GM11168 (cell line): ENCODE measurements at regions not wholly inside any gene's neighbourhood (a gene's known extent, or its start where the extent isn't known, plus 50 kb on each side); places are given as distances from the start of the nearest gene placed in this dataset.

Experiments used
- in situ Hi-C: fragments of 300-500 bp; cut with MboI; formaldehyde crosslinking; loops from one replicate; pipeline ENCODE4 v1.12.0; 2022; ENCODE audit warnings: low sequenced_read_pairs; ENCODE audit not compliant: unreplicated experiment

- in situ Hi-C loops, result no loop called here
These were observed 350.8 kb downstream of the DMRT2 start for GRCh38 chr9:1400983-1401382.

- in situ Hi-C loops, result no loop called here
These were observed 354.8 kb downstream of the DMRT2 start for GRCh38 chr9:1404940-1405339.

- in situ Hi-C loops, result no loop called here
These were observed 361.7 kb downstream of the DMRT2 start for GRCh38 chr9:1411826-1412225.

GRCh38 chr9:1414711-1415131, 364.6 kb downstream of the DMRT2 start:
- in situ Hi-C loops, result no loop called here

- in situ Hi-C loops, result no loop called here
These were observed 365.0 kb downstream of the DMRT2 start for GRCh38 chr9:1415146-1415545.

DNA sequence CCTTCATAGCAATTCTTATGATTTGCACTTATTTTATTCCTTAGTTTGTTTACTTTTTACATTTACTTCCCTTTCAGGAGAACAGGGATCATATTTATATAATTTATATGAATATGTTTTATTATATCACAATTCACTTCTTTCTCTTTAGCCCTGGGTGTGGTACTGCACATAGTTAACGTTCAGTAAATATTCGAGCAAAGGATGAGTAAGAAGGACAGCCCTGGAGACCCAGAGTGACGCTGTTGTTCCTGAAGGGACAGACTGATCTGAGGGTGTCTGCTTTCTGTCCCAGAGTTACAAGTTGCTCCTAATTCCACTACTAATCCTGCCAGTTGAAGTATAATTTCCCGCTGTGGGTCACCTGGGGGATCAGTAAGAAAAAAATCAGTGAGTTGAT, 366.1 kb downstream of the DMRT2 start:
- in situ Hi-C loops, result no loop called here

- in situ Hi-C loops, result no loop called here
These were observed 371.3 kb downstream of the DMRT2 start for GRCh38 chr9:1421436-1421835.

- in situ Hi-C loops, result no loop called here
These were observed 377.7 kb downstream of the DMRT2 start for GRCh38 chr9:1427875-1428274.

DNA sequence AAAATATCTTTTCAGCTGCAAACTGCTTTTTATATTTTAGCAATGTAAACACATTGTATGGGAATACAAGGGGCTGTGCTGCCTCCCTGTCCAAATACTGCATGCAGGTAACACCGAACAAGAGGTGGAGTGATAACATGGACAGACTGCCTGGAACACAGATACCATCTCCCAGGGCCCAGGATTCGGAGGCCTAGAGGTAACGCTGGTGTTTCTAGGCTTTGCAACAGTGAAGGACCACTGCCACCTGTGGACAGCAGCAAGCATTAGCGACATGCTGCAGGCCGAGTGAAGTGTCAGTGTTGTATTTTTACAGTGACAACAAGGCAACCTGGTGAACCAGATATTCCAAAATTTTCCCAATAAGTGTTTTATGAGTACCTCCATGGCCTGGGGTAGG, 379.1 kb downstream of the DMRT2 start:
- in situ Hi-C loops, result no loop called here

DNA sequence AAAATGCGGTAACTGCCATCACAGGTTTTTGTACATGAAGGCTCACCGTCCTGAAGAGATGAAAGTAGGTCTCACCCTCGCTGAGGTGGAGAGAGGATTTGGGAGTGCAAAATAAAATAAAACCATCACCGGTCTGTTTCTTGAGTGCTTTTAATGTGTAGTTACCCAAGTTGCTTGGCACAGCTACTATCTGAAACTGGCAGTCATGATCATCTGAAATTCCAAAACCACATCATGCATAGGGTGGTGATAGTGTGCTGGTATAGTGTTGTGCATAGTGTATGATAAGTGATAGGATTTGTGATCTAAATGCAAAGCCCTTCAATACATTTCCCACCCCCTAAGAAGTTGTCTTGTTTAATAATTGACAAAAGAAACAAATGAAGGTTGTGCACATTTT, 381.3 kb downstream of the DMRT2 start:
- in situ Hi-C loops, result no loop called here

DNA sequence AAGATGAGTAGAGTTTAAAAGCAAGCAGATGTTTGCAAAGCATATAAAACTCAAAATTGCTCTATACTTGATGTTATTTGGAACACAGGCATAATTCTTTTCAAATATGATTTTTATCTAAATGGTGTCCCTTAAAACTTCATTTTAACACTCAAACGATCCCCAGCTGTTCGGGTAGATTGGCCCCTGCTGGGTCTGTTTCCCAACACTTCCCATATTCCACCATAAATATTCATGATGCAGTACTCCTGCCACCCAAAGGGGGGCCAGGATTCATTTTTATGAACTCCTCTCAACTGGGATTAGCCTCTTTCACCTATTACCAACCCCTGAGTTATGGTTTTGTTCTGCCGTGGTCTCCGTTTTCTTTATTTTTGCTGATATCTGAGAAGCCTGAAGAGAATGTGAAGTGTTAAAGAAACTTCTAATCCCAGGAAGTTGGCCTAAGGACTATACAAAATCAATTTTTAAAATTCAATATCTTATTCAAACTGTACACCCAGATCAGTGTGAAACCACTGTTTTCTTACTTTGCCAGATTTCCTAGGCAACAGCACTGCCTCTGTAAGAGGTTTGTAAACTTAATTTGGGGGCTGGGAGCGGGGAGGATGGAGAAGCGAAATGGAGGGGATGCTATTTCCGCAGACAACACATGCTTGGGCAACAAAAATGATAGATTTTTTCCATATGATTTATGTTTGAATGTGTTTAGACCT, 384.1 kb downstream of the DMRT2 start:
- in situ Hi-C loops, result no loop called here

DNA sequence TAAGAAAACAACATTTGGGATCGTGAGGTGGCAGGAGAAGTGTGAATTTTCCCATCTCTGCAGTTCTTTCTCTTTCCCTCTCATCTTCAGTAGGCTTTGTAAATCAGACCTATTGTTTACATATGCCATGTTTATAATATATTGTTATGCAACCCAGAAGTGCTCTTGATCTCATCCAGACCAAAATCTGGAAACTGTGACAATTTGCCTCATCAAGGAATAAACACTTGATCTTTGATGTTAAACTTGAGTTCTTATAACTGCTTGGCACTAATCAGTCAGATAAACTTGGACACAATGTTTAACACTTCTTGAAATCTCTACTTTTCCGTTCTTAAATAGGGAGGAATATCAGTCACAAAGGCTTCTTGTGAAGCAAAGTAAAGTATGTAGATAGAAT, 384.7 kb downstream of the DMRT2 start:
- in situ Hi-C loops, result no loop called here

- in situ Hi-C loops, result no loop called here
These were observed 390.1 kb downstream of the DMRT2 start for GRCh38 chr9:1440256-1440655.

DNA sequence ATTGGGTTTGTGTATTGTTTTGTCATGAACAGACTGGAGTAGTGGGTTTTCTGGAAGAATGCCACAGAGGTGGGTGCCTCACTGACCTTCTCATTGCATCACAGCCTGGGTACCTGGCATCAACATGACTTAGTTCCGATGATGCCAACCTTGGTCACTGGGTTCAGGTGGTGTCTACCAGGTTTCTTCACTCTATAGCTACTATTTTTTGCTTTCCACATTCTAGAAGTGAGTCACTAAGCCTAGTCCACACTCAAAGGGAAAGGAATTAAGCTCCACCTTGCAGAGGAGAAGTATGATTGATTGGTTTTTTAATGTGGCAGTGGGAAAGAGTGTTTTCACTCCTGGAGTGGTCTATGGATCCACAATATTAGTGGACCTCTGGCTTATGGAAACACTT, 391.9 kb downstream of the DMRT2 start:
- in situ Hi-C loops, result no loop called here

GRCh38 chr9:1443450-1443849, 393.3 kb downstream of the DMRT2 start:
- in situ Hi-C loops, result no loop called here

DNA sequence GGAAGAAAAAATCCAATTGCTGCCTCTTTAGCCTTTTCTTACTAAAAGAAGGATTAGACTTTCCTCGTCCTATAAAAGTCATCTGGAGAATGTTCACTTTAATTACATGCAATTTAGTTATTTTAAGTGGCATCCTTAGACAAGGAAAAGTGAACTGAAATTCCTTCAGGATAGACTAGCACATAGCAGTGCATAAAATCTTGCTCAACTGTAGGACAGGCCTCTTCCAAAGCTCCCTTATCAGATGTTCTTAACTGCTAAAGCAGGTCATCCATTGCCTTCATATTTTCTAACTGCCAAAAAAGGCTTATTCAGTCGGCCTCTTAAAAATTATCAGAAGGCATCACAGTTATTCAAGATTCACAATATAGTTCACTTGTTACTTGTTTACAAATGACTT, 396.5 kb downstream of the DMRT2 start:
- in situ Hi-C loops, result no loop called here

- in situ Hi-C loops, result loop anchor here (10.0 to 25.0 kb wide), 2 partner anchors 151 to 384 kb away; no protein-coding TSS in a partner anchor
These were observed 403.5 kb downstream of the DMRT2 start for GRCh38 chr9:1453636-1454035.

GRCh38 chr9:1454211-1454610, 404.1 kb downstream of the DMRT2 start:
- in situ Hi-C loops, result loop anchor here (10.0 to 25.0 kb wide), 2 partner anchors 151 to 383 kb away; no protein-coding TSS in a partner anchor

- in situ Hi-C loops, result loop anchor here (10.0 to 25.0 kb wide), 2 partner anchors 150 to 383 kb away; no protein-coding TSS in a partner anchor
These were observed 404.6 kb downstream of the DMRT2 start for GRCh38 chr9:1454616-1455347.

- in situ Hi-C loops, result loop anchor here (10.0 to 25.0 kb wide), 2 partner anchors 149 to 382 kb away; no protein-coding TSS in a partner anchor
These were observed 405.6 kb downstream of the DMRT2 start for GRCh38 chr9:1455766-1456165.

GRCh38 chr9:1456301-1457024, 406.3 kb downstream of the DMRT2 start:
- in situ Hi-C loops, result loop anchor here (10.0 to 25.0 kb wide), 2 partner anchors 148 to 381 kb away; no protein-coding TSS in a partner anchor
